ENCODE measurements at regions not wholly inside any gene's neighbourhood (a gene's known extent, or its start where the extent isn't known, plus 50 kb on each side); places are given as distances from the start of the nearest gene placed in this dataset.

DNA sequence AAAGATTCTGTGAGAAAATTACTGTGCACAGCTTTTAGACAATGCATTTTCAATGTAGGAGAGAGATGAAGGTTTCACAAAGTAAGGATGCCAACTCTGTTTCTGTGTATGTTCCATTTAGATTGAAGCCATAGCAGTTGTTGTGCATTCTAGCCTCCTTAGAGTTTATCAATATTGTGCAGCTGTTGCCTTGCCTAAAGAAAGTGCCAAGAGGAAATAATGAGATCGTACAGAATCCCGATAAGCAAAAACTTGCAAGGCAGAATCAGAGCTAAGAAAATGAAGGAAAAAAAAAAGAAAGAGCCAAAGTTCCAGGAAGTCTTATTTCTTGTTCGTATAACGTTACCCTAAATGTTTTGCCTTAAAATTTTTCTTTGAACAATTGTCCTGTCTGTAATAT lies 965.0 kb downstream of the DCDC2C start:
- TF ChIP-seq, protein P1, sequence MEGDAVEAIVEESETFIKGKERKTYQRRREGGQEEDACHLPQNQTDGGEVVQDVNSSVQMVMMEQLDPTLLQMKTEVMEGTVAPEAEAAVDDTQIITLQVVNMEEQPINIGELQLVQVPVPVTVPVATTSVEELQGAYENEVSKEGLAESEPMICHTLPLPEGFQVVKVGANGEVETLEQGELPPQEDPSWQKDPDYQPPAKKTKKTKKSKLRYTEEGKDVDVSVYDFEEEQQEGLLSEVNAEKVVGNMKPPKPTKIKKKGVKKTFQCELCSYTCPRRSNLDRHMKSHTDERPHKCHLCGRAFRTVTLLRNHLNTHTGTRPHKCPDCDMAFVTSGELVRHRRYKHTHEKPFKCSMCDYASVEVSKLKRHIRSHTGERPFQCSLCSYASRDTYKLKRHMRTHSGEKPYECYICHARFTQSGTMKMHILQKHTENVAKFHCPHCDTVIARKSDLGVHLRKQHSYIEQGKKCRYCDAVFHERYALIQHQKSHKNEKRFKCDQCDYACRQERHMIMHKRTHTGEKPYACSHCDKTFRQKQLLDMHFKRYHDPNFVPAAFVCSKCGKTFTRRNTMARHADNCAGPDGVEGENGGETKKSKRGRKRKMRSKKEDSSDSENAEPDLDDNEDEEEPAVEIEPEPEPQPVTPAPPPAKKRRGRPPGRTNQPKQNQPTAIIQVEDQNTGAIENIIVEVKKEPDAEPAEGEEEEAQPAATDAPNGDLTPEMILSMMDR (IDR thresholded peaks at IDR 0.05), result no peak
- TF ChIP-seq ZFX (IDR thresholded peaks at IDR 0.05; ENCODE audit: borderline replicate concordance), result no peak
